ENCODE measurements at regions not wholly inside any gene's neighbourhood (a gene's known extent, or its start where the extent isn't known, plus 50 kb on each side); places are given as distances from the start of the nearest gene placed in this dataset.

DNA sequence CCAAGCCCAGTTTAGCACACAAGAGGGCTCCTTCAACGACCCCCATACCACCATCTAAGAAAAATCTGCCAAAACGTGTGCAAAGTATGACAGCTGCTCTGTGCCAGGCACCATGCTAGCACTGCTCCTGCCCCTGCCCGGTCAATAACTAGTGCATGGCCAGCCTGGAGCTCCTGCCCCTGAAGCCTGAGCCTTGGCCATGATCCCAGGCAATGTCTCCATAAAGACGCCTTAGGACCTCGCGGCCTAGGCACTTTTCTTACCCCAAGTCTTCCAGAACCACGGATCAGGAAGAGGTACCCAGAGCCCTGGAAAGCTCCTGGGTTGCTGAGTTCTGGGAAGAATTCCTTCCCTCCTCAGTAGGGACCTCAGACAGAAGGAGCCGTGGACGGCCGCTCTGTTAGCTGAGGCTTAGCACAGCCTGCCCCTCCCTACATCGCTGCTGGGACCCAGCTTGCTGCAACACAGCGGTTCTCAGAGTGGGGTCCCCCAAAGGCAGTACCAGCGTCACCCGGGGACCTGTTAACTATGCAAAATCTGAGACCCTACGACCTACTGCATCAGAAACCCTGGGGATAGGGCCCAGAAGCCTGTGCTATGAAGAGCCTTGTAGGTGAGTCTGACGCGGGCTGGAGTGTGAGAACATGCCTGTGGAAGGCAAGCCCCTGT lies 117.8 kb upstream of the TWIST2 start:
- TF ChIP-seq, protein P1, sequence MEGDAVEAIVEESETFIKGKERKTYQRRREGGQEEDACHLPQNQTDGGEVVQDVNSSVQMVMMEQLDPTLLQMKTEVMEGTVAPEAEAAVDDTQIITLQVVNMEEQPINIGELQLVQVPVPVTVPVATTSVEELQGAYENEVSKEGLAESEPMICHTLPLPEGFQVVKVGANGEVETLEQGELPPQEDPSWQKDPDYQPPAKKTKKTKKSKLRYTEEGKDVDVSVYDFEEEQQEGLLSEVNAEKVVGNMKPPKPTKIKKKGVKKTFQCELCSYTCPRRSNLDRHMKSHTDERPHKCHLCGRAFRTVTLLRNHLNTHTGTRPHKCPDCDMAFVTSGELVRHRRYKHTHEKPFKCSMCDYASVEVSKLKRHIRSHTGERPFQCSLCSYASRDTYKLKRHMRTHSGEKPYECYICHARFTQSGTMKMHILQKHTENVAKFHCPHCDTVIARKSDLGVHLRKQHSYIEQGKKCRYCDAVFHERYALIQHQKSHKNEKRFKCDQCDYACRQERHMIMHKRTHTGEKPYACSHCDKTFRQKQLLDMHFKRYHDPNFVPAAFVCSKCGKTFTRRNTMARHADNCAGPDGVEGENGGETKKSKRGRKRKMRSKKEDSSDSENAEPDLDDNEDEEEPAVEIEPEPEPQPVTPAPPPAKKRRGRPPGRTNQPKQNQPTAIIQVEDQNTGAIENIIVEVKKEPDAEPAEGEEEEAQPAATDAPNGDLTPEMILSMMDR (IDR thresholded peaks at IDR 0.05; ENCODE audit: control insufficient read depth, extremely low read depth, insufficient read depth): no peak
- no peak for DNase-seq (ENCODE audit: low read depth)
- no peak overlapping the region for H3K4me3 ChIP-seq (ENCODE audit: low read depth, low read length)

DNA sequence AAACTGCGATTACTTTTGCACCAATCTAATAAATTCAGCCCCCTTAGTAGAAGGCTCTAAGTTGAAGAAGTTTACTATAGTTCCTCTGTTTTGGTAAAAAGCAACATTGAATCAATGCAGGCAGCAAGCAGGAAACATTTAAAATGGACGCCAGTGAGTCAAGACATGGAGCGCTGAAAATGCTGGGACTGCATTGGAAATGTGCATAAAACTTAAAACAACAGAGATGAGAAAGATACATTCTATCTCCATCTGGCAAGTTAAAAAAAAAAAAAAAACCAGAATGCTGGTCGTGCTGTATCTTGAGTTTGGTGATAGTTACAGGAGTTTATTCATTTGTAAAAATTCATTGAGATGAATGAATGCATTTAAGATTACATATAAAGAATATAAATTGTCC lies 117.0 kb upstream of the TWIST2 start:
- TF ChIP-seq, protein P1 (IDR thresholded peaks at IDR 0.05; ENCODE audit: control insufficient read depth, extremely low read depth, insufficient read depth): no peak
- no peak for DNase-seq (ENCODE audit: low read depth)
- H3K4me3 ChIP-seq (ENCODE audit: low read depth, low read length): no peak overlapping the region

GRCh38 chr2:238731961-238732360 lies 115.9 kb upstream of the TWIST2 start:
- TF ChIP-seq, protein P1 (IDR thresholded peaks at IDR 0.05; ENCODE audit: control insufficient read depth, extremely low read depth, insufficient read depth): no peak
- H3K4me3 ChIP-seq (ENCODE audit: low read depth, low read length): no peak overlapping the region
- DNase-seq (ENCODE audit: low read depth): no peak

DNA sequence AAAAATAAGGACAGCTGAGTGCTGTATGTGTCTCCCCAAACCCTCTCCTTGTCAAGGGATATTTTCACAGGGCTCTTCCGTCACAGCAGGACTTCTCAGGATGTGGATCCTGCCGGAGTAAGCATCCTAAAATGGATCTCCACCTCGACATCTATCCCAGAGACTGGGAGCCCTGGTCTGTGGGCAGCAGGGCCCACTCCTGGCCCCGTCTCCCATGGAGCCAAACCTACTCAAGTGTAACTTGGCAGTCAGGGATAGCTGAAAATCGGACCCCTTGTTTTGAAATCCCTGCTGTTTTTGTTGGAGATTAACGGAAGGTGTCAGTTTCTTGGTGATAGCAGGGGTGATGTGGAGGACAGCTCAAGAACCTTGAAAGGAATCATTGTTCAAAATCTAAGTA lies 109.0 kb upstream of the TWIST2 start:
- TF ChIP-seq, protein P1 (IDR thresholded peaks at IDR 0.05; ENCODE audit: control insufficient read depth, extremely low read depth, insufficient read depth): no peak
- no peak overlapping the region for H3K4me3 ChIP-seq (ENCODE audit: low read depth, low read length)
- DNase-seq (ENCODE audit: low read depth): no peak

DNA sequence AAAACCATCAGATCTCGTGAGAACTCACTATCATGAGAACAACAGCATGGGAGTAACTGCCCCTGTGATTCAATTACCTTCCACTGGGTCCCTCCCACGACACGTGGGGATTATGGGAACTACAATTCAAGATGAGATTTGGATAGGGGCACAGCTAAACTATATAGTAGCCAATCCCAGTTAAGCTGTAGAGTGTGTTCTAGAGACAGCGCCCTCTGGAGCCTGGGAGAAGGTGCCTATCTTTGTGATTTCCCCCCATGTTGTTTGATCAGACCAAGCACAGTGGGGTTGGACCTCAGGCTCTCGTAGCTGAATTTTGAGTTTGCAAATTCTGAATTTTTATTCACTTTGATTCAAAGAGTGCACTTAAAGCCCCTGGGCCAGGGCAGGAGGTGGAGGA lies 108.2 kb upstream of the TWIST2 start:
- TF ChIP-seq, protein P1 (IDR thresholded peaks at IDR 0.05; ENCODE audit: control insufficient read depth, extremely low read depth, insufficient read depth): no peak
- no peak for DNase-seq (ENCODE audit: low read depth)
- H3K4me3 ChIP-seq (ENCODE audit: low read depth, low read length): no peak overlapping the region

- TF ChIP-seq, protein P1 (IDR thresholded peaks at IDR 0.05; ENCODE audit: control insufficient read depth, extremely low read depth, insufficient read depth): no peak
- no peak for DNase-seq (ENCODE audit: low read depth)
- H3K4me3 ChIP-seq (ENCODE audit: low read depth, low read length): no peak overlapping the region
These were observed 106.6 kb upstream of the TWIST2 start for GRCh38 chr2:238741277-238741676.

DNA sequence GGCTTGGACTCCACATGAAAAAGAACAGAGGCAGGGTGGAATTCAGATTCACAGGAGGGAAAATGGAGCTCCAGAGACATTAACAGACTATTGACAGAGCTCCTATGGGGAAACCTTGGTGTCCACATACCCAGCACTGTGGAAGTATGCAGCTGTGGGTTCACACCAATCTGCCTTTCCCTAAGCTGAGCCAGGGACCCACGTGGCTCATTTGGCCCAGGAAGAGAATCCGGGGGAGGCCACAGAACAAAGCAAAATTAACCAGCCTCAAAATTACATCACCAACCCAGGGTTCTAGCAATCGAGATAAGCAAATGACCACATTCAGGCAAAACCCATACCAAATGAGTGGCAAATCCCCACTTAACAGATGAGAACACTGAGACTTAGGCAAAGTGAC lies 105.8 kb upstream of the TWIST2 start:
- TF ChIP-seq, protein P1 (IDR thresholded peaks at IDR 0.05; ENCODE audit: control insufficient read depth, extremely low read depth, insufficient read depth): no peak
- H3K4me3 ChIP-seq (ENCODE audit: low read depth, low read length): no peak overlapping the region
- DNase-seq (ENCODE audit: low read depth): no peak
